Epithelial cell of esophagus (primary cell): ENCODE measurements at regions not wholly inside any gene's neighbourhood (a gene's known extent, or its start where the extent isn't known, plus 50 kb on each side); places are given as distances from the start of the nearest gene placed in this dataset.

Experiments used
- DNase-seq: peaks from one replicate; pipeline ENCODE4 v3.0.0; 2010; ENCODE audit warnings: low read depth
- H3K4me3 ChIP-seq: 2 replicates; pipeline ENCODE4 v1.5.1; 2011; ENCODE audit warnings: mild to moderate bottlenecking, low read length, control low read depth
- CTCF ChIP-seq: IDR thresholded peaks from 2 replicates; pipeline ENCODE4 v1.5.1; 2011; ENCODE audit warnings: low read depth, mild to moderate bottlenecking, low read length, control low read depth, inconsistent platforms; ENCODE audit not compliant: insufficient read depth; ENCODE audit errors: missing control alignments

- H3K4me3 ChIP-seq: no peak overlapping the region
- no peak for TF ChIP-seq CTCF
- DNase-seq: no peak
These were observed 687.9 kb upstream of the GRM7 start for GRCh38 chr3:6172871-6173642.

- DNase-seq: no peak
- TF ChIP-seq CTCF: no peak
- H3K4me3 ChIP-seq: no peak overlapping the region
These were observed 683.5 kb upstream of the GRM7 start for GRCh38 chr3:6177417-6177816.

GRCh38 chr3:6179761-6180160 is 681.2 kb upstream of the GRM7 start:
- TF ChIP-seq CTCF: no peak
- H3K4me3 ChIP-seq: no peak overlapping the region
- no peak for DNase-seq

DNA sequence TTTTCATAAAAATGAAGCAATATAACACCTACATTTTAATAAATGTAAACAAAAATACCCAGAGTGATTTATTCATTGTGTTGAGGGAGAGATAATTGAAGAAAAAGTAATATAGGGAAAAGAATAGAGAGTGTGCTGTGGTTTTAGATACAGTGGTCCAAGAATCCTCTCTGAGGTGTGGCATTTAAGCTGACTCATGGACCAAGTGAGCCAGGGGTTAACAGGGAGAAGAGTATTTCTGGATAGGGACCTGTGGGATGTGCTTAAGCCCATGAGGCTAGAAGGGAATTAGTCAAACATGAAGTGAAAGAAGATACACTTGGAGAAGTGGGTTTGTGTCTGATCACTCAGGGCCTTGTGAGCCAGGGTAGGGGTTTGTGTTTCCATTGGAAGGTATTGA is 680.7 kb upstream of the GRM7 start:
- no peak overlapping the region for H3K4me3 ChIP-seq
- DNase-seq: no peak
- TF ChIP-seq CTCF: no peak

- no peak overlapping the region for H3K4me3 ChIP-seq
- TF ChIP-seq CTCF: no peak
- DNase-seq: no peak
These were observed 678.4 kb upstream of the GRM7 start for GRCh38 chr3:6182476-6182875.

DNA sequence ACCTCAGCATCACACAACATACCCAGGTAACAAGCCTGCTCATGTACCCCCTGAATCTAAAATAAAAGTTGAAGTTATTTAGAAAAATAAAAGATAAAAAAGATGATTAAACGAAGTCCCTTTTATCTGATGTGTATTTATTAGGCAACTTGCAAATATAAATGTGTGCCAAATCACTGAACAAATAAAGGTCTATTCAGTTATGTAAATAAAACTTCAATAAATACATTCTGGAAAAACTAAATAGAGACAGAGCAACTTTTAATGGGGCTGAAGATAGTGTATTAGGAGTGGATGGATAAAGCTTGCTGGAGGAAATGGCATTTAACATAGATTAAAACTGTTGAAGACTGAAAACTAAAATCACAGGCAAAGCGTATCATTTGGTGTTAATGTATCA is 678.0 kb upstream of the GRM7 start:
- no peak for TF ChIP-seq CTCF
- H3K4me3 ChIP-seq: no peak overlapping the region
- no peak for DNase-seq

- no peak for DNase-seq
- no peak for TF ChIP-seq CTCF
These were observed 671.5 kb upstream of the GRM7 start for GRCh38 chr3:6189384-6189783.

More at GRCh38 chr3:6189384-6189783, 671.5 kb upstream of the GRM7 start:
- H3K4me3 ChIP-seq: no peak overlapping the region
